ENCODE measurements at regions not wholly inside any gene's neighbourhood (a gene's known extent, or its start where the extent isn't known, plus 50 kb on each side); places are given as distances from the start of the nearest gene placed in this dataset.

- Histone ChIP-seq H3K27me3 (ENCODE audit: control insufficient read depth, insufficient read depth, low read length) (no peaks in the 10 kb centered on the region), H3K36me3 (ENCODE audit: control insufficient read depth in 2 of 3, insufficient read depth in 3 of 3, low read length in 3 of 3) (no peaks in the 10 kb centered on the region), H3K4me3 (ENCODE audit: low read length in 3 of 3) (no peak overlapping the region), H3K9ac (ENCODE audit: low read length in 3 of 3) (no peak overlapping the region), H3K27ac (ENCODE audit: low read depth in 2 of 2, low read length in 2 of 2) (no peak overlapping the region), H3K9me3 (ENCODE audit: control insufficient read depth in 2 of 3, insufficient read depth in 1 of 3, low read length in 3 of 3) (no peaks in the 10 kb centered on the region), H3K4me1 (ENCODE audit: control insufficient read depth in 2 of 3, insufficient read depth in 2 of 3, low read depth in 1 of 3, low read length in 3 of 3) (no peaks in the 10 kb centered on the region)
- DNase-seq (no peak), FAIRE-seq (no peak)
- intact Hi-C loops (cut with DNase I), result no loop called here
- no peak for TF ChIP-seq CTCF (IDR thresholded peaks at IDR 0.05; ENCODE audit: borderline replicate concordance, extremely low read depth, insufficient read depth)
These were observed 156.5 kb downstream of the MDFIC start for GRCh38 chr7:115078386-115078785.

GRCh38 chr7:115070311-115070710, 148.4 kb downstream of the MDFIC start:
- Histone ChIP-seq H3K9ac (ENCODE audit: low read length in 3 of 3) (no peak overlapping the region), H3K36me3 (ENCODE audit: control insufficient read depth in 2 of 3, insufficient read depth in 3 of 3, low read length in 3 of 3) (no peaks in the 10 kb centered on the region), H3K27ac (ENCODE audit: low read depth in 2 of 2, low read length in 2 of 2) (no peak overlapping the region), H3K27me3 (ENCODE audit: control insufficient read depth, insufficient read depth, low read length) (no peaks in the 10 kb centered on the region), H3K4me3 (ENCODE audit: low read length in 3 of 3) (no peak overlapping the region), H3K9me3 (ENCODE audit: control insufficient read depth in 2 of 3, insufficient read depth in 1 of 3, low read length in 3 of 3) (no peaks in the 10 kb centered on the region), H3K4me1 (ENCODE audit: control insufficient read depth in 2 of 3, insufficient read depth in 2 of 3, low read depth in 1 of 3, low read length in 3 of 3) (no peaks in the 10 kb centered on the region)
- no peak for DNase-seq
- no peak for TF ChIP-seq CTCF (IDR thresholded peaks at IDR 0.05; ENCODE audit: borderline replicate concordance, extremely low read depth, insufficient read depth)
- FAIRE-seq, result no peak
- intact Hi-C loops (cut with DNase I), result no loop called here
